HG02970 (cell line): ENCODE measurements at regions not wholly inside any gene's neighbourhood (a gene's known extent, or its start where the extent isn't known, plus 50 kb on each side); places are given as distances from the start of the nearest gene placed in this dataset.
"Not testable (repeated sequence)": the region's sequence is repeated elsewhere in the genome, so short reads cannot be mapped to it uniquely, and the experiment has no call there.

Experiments
- ATAC-seq: cut with Tn5 transposase; IDR thresholded peaks from one replicate; pipeline ENCODE4 v1.9.1; 2021; ENCODE audit warnings: mild to moderate bottlenecking, moderate library complexity, moderate number of reproducible peaks; ENCODE audit not compliant: unreplicated experiment, low FRiP score

DNA sequence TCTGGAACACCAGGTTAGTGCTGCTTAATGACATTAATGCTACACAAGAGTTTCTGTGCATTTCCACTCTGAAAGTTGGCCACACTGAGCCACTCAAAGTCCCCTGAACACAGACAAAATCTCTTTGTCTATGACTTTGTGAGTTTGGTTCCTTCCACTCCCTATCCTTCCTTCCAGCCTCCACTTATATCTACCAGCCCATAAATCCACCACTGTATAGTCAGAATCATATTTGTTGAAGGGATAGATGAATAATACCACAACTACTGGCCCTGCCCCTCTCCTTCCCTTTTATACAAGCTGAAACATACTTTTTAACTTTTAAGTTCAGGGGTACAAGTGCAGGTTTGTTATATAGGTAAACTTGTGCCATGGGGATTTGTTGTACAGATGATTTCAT is 127.5 kb downstream of the ABHD5 start:
- ATAC-seq: no peak

GRCh38 chr3:43838009-43838758 is 147.4 kb downstream of the ABHD5 start:
- ATAC-seq: no peak

DNA sequence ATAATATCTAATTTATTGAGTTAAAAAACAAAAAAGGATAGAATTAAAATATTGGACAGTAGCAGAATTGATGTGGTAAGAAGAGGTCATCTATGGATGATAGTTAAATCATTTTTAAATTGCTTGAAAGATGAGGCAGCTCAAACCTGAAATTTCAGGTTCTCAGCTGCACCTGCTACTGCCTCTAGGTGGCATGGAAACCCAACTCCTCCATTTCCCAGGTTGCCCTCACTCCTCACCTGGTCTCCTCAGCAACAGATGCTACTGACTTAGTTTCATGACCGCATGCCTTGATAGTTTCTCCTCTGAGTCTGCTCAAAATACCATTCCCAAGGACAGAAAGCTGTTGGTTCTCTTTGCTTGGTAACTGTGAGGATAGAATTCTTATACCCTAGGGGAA is 148.1 kb downstream of the ABHD5 start:
- ATAC-seq: no peak

- no peak for ATAC-seq
These were observed 152.6 kb downstream of the ABHD5 start for GRCh38 chr3:43843386-43843785.

- no peak for ATAC-seq
These were observed 154.0 kb downstream of the ABHD5 start for GRCh38 chr3:43844757-43845156.

DNA sequence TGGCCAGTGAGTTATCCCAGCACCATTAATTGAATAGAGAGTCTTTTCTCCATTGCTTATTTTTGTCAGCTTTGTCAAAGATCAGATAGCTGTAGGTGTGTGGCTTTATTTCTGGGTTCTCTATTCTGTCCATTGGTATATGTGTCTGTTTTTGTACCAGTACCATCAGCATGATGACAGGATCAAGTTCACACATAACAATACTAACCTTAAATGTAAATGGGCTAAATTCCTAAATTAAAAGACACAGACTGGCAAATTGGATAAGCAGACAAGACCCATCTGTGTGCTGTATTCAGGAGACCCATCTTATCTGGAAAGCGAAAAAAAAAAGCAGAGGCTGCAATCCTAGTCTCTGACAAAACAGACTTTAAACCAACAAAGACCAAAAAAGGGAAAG is 154.8 kb downstream of the ABHD5 start:
- ATAC-seq: not testable (repeated sequence)

DNA sequence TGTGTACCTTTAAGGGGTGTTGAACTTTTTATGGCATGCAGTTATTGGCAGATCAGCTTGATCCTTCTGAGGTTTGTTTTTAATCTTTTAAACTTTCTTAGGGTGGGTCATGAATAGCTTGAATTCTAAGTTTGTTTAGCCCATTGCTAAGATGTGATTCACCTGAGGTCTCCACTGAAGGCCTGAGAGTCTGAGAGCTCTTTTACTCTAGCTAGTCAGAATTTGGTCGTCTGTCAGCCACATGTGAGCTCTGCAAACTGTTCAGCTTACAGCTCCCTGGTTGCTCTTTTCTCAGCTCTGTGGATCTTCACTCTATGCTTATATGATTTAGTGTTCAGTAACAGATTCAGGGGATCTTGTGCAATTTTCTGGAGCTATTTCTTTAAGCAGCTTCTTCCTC is 161.3 kb downstream of the ABHD5 start:
- no peak for ATAC-seq

- ATAC-seq: no peak
These were observed 163.5 kb downstream of the ABHD5 start for GRCh38 chr3:43854283-43854682.

GRCh38 chr3:43854916-43855315 is 164.2 kb downstream of the ABHD5 start:
- no peak for ATAC-seq

DNA sequence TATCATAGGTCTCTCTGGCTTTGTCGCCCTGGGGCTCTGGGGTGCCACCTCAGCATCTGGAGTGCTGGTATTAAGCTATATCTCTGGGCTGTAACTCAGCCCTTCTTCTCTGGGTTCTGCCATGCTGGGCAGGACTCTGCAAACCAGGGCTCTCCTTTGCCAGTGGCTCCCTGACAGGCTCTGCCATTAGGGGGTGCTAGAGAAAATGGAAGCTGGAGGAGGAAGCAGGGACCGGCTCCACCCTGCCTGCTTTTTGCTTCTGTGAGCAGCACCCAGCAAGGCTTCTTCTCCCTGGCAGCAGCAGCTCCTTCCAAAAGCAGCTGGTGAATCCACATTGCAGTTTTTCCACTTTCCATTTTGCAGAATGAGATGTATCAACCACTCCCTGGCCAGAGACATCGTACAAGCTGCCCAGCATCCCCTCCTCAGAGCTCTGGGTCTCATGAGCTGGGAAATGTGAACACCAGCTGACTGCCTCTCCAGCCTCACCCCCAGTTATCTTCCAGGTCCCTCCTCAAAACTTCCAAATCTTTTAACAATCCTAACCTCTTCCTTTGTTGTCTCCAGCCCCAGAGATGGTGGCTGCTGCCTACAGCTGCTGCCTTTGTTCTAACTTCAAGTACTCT is 165.0 kb downstream of the ABHD5 start:
- no peak for ATAC-seq

DNA sequence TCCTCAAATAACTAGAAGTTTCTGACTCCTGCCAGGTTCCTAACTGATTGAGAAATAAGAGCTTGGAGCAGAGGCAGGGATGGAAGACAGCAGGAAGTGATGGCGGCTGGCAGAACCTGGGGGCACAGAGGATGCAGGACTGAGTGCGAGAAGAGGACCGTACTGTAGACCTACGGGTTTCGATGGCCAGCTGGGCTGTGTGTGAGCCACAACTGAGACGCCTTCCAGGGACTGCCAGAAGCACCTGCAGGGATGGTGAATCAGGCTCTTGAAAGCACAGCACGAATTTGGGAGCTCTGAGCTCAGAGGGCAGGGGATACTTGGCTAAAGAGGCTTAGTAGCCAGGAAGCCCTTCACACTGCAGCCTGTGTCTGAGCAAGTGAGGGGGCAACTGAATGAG is 165.6 kb downstream of the ABHD5 start:
- ATAC-seq: no peak

DNA sequence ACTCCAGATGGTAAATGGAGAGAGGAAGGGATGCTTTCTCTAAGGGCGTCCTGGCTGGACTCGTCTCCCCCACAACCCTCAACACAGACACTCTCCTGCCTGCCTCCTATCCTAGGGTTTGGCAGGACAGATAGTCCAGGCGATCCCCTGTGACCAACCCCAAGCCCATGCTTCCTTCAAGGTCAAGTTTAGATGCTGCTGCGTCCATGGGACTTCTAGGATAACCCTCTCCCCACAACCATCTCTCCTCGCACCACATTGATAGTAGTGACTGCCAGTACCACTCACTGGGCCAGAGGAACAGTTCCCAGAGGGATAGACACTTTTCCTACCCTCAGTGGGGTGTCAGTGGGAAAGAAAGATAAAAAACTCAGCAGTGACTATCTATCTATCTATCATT is 166.0 kb downstream of the ABHD5 start:
- ATAC-seq: no peak

GRCh38 chr3:43857361-43858293 is 166.9 kb downstream of the ABHD5 start:
- no peak for ATAC-seq

DNA sequence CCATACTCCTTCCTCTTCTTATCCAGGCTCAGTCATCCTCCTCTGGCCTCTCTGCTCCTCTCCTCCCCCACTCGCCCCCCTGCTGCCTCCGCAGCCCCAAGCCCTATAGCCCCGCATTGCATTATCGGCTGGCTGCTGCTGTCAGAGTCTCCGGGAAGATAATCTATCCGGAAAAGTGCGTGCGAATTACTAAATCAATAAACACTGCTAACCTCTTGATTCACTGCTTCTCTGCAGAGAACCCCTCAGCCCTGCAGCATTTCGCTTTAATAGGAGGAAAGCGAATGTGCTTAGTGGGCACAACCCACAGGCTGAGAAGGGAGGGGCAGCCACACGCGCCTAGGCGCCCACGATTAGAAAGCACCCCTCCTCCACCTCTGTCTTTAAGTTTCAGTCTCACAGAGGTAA is 167.6 kb downstream of the ABHD5 start:
- no peak for ATAC-seq

- ATAC-seq: no peak
These were observed 169.0 kb downstream of the ABHD5 start for GRCh38 chr3:43859766-43860165.

DNA sequence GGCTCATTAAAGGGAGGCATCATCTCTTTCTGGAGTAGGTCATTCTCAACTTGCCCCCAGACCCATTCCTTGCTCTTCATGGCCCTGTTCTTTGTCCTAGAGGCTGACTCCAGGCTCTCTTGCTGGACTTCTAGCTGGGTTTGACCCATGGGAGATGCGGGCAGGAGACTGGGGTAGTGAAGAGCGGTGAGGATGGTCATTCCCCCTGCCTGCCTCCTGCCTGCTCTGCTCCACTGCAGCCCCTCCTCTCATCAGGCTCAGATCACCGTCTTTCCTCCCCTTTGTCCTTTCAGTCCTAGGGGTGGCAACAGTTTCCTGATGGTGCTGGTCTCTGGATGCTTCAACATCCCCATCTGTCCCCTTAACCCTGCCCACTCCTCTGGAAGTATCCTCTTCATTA is 170.9 kb downstream of the ABHD5 start:
- no peak for ATAC-seq

DNA sequence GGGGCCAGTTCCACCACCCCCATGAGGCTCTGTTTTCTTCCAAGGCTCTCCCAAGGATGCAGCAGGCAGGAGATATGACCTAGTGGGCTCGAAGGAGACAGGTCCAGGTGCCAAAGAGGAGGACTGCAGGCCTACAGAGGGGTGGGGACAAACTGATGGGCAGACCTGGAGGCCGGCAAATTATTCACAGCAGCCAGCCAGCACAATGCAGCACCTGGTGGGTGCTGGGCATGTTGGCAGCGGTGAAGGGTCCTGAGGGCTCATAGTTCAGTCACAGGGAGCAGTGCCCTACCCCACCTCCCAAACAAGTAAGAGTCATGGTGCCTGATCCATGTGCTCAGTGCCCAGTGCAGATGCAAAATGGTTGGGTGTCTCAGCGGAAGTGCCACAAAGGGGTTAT is 171.7 kb downstream of the ABHD5 start:
- no peak for ATAC-seq

DNA sequence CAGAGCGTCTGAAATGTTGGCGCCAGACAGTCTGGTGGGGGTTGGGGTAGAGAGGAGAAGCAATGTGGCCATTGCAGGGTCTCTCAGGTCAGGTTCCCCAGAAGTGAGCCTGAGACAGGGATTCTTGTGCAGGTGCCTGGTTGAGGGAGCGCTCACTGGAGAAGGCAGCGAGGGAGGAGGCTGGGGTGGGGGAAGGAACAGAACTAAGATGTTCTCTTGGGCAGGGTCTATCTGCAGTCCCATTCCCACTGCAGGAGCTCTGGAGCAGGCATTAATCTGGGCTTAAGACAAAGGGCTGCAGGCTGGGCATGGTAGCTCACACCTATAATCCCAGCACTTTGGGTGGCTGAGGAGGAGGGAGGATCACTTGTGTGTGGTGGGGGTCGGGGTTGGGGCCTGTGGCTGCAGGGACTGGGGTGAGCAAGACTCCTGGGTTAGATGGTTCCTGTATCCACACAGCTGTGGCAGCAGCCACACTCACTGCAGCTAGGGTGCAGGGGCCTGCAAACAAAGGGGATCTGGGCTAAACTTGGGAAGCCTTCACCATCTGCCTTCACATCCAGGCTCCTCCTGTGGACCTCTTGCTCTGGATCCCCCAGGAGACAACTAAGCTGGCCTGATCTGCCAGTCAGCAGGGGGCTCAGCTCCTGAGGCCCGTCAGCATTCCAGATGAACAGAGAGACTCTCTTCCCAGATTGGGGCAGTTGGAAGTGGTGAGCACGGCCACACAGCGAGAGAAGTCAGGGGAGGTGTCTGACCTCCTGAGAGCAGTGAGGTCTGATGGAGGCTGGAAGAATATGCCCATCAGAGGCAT is 172.5 kb downstream of the ABHD5 start:
- no peak for ATAC-seq

- ATAC-seq: no peak
These were observed 173.5 kb downstream of the ABHD5 start for GRCh38 chr3:43863966-43864933.
